Liver (tissue), 7 donors: ENCODE measurements at regions not wholly inside any gene's neighbourhood (a gene's known extent, or its start where the extent isn't known, plus 50 kb on each side); places are given as distances from the start of the nearest gene placed in this dataset.
A peak's percentile ranks its signal among the peaks of the same experiment; 100 is the strongest.

Experiments used
- DNase-seq: peaks from one replicate; pipeline ENCODE4 v3.0.0-alpha.2; 2017; ENCODE audit warnings: low spot score
- H3K27ac ChIP-seq, 2 donors: one replicate each; pipeline ENCODE4 v1.7.0; 2013; ENCODE audit warnings: inconsistent platforms in 2 of 2, low read length in 2 of 2, control low read depth in 1 of 2, low read depth in 1 of 2, mild to moderate bottlenecking in 1 of 2
- H3K27me3 ChIP-seq, 4 donors: one replicate each; pipeline versions ENCODE4 v1.6.1 to v1.7.0; 2013; ENCODE audit warnings: low read length in 3 of 4, inconsistent platforms in 1 of 4, mild to moderate bottlenecking in 1 of 4, moderate library complexity in 1 of 4; ENCODE audit not compliant: control insufficient read depth in 4 of 4, insufficient read depth in 4 of 4
- H3K36me3 ChIP-seq, 4 donors: one replicate each; pipeline versions ENCODE4 v1.6.1 to v1.7.0; 2013; ENCODE audit warnings: low read length in 3 of 4, mild to moderate bottlenecking in 3 of 4, low read depth in 1 of 4, moderate library complexity in 1 of 4; ENCODE audit not compliant: control insufficient read depth in 4 of 4, insufficient read depth in 3 of 4
- H3K4me1 ChIP-seq, 4 donors: one replicate each; pipeline versions ENCODE4 v1.6.1 to v1.7.0; 2013; ENCODE audit warnings: low read length in 3 of 4, mild to moderate bottlenecking in 3 of 4, moderate library complexity in 1 of 4; ENCODE audit not compliant: control insufficient read depth in 4 of 4, insufficient read depth in 4 of 4
- H3K4me3 ChIP-seq, 3 donors: one replicate each; pipeline versions ENCODE4 v1.6.1 to v1.7.0; 2013; ENCODE audit warnings: low read length in 3 of 3, control low read depth in 1 of 3, low read depth in 1 of 3, mild to moderate bottlenecking in 1 of 3
- H3K9ac ChIP-seq, 2 donors: one replicate each; pipeline ENCODE4 v1.7.0; 2013; ENCODE audit warnings: low read length in 2 of 2, mild to moderate bottlenecking in 2 of 2, moderate library complexity in 2 of 2, control low read depth in 1 of 2, low read depth in 1 of 2
- H3K9me3 ChIP-seq, 4 donors: one replicate each; pipeline versions ENCODE4 v1.6.1 to v1.7.0; 2013; ENCODE audit warnings: low read length in 3 of 4; ENCODE audit not compliant: control insufficient read depth in 4 of 4
- FOXA1 ChIP-seq: IDR thresholded peaks from 2 replicates; pipeline ENCODE4 v1.6.1; 2016; ENCODE audit warnings: antibody characterized with exemption
- FOXA2 ChIP-seq: IDR thresholded peaks from 2 replicates; pipeline ENCODE4 v1.6.1; 2016; ENCODE audit warnings: antibody characterized with exemption
- HNF4A ChIP-seq, 2 donors: conservative IDR thresholded peaks; 2 replicates each; pipeline ENCODE4 v1.6.1; 2016; ENCODE audit warnings: antibody characterized with exemption in 2 of 2, mild to moderate bottlenecking in 2 of 2
- JUND ChIP-seq, 2 donors: IDR thresholded peaks; 2 replicates each; pipeline ENCODE4 v1.6.1; 2016; ENCODE audit warnings: antibody characterized with exemption in 2 of 2
- NR2F2 ChIP-seq: IDR thresholded peaks from 2 replicates; pipeline ENCODE4 v1.6.1; 2016; ENCODE audit warnings: antibody characterized with exemption
- RXRA ChIP-seq, 2 donors: IDR thresholded peaks; 2 replicates each; pipeline ENCODE4 v1.6.1; 2017 to 2018; ENCODE audit warnings: antibody characterized with exemption in 2 of 2, mild to moderate bottlenecking in 1 of 2
- SP1 ChIP-seq: IDR thresholded peaks from 2 replicates; pipeline ENCODE4 v1.6.1; 2018; ENCODE audit warnings: antibody characterized with exemption, mild to moderate bottlenecking
- TAF1 ChIP-seq: conservative IDR thresholded peaks from 2 replicates; pipeline ENCODE4 v1.6.1; 2016; ENCODE audit warnings: antibody characterized with exemption, mild to moderate bottlenecking
- YY1 ChIP-seq: IDR thresholded peaks from 2 replicates; pipeline ENCODE4 v1.6.1; 2016; ENCODE audit warnings: antibody characterized with exemption, mild to moderate bottlenecking
- ZBTB33 ChIP-seq: IDR thresholded peaks from 2 replicates; pipeline ENCODE4 v1.6.1; 2016; ENCODE audit warnings: antibody characterized with exemption
- WGBS: extraction: QIAGEN DNeasy Blood & Tissue Kit; methylation state at CpG from one replicate; pipeline ENCODE4 v1.1.7; 2013; 5-methylcytosine and 5-hydroxymethylcytosine counted together
- TF ChIP-seq, protein P1 (sequence below): IDR thresholded peaks from 2 replicates; pipeline ENCODE4 v1.6.1; 2016; ENCODE audit warnings: antibody characterized with exemption, mild to moderate bottlenecking
- TF ChIP-seq, protein P2 (sequence below): IDR thresholded peaks from 2 replicates; pipeline ENCODE4 v1.6.1; 2016; ENCODE audit warnings: antibody characterized with exemption
- donor health status: healthy.
- donor health status: healthy.
- donor health status: healthy.
- donor health status: healthy.

DNA sequence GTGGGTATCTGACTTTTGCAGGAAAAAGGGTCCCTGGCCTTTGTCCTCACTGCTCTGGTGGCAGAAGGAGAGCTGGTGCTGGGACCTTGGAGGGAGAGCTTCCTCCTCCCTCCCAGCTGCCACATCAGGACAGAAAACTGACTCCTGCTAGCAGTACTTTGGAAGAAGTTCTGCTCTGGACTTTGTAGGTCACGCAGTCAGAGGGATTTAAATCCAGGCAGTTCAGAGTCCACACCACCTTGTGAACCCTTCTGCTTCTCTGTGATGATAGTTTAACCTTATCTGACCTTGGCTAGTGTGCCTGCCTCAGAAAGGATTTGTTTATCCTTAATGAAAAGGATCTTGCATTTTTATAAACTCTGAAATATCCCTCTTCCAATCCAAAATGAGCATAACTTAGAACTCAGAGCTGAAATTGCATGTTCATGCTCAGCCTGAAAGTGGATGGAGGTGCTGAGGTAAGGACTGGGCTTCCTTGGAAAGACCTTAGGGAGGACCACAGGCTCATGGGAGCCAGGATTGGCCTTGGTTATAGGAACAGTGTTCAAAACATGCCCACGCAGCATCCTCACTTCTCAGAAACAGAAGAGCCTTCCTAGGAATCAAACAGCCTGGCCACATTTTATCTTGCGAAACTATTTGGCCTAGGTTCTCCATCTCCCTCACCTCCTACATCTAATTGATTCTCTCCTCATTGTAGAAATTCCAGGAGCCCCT lies 123.9 kb upstream of the SASH1 start:
- Histone ChIP-seq H3K4me3 (no peak overlapping the region), H3K27ac (no peak overlapping the region), H3K4me1 (peaks cover 3 to 6% (median 5%) of the 10 kb centered on the region in 4 donors), H3K27me3 (no peaks in the 10 kb centered on the region), H3K36me3 (no peaks in the 10 kb centered on the region), H3K9me3 (no peaks in the 10 kb centered on the region), H3K9ac (no peak overlapping the region)
- TF ChIP-seq NR2F2 = peak; percentile 90
- TF ChIP-seq FOXA1 = no peak
- TF ChIP-seq ZBTB33 = no peak
- peak; percentile 71 to 74 for TF ChIP-seq HNF4A (conservative IDR thresholded peaks at IDR 0.05)
- TF ChIP-seq, protein P1, sequence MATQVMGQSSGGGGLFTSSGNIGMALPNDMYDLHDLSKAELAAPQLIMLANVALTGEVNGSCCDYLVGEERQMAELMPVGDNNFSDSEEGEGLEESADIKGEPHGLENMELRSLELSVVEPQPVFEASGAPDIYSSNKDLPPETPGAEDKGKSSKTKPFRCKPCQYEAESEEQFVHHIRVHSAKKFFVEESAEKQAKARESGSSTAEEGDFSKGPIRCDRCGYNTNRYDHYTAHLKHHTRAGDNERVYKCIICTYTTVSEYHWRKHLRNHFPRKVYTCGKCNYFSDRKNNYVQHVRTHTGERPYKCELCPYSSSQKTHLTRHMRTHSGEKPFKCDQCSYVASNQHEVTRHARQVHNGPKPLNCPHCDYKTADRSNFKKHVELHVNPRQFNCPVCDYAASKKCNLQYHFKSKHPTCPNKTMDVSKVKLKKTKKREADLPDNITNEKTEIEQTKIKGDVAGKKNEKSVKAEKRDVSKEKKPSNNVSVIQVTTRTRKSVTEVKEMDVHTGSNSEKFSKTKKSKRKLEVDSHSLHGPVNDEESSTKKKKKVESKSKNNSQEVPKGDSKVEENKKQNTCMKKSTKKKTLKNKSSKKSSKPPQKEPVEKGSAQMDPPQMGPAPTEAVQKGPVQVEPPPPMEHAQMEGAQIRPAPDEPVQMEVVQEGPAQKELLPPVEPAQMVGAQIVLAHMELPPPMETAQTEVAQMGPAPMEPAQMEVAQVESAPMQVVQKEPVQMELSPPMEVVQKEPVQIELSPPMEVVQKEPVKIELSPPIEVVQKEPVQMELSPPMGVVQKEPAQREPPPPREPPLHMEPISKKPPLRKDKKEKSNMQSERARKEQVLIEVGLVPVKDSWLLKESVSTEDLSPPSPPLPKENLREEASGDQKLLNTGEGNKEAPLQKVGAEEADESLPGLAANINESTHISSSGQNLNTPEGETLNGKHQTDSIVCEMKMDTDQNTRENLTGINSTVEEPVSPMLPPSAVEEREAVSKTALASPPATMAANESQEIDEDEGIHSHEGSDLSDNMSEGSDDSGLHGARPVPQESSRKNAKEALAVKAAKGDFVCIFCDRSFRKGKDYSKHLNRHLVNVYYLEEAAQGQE = no peak
- no peak for TF ChIP-seq JUND (IDR thresholded peaks at IDR 0.05)
- TF ChIP-seq, protein P2, sequence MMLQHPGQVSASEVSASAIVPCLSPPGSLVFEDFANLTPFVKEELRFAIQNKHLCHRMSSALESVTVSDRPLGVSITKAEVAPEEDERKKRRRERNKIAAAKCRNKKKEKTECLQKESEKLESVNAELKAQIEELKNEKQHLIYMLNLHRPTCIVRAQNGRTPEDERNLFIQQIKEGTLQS = no peak
- no peak for TF ChIP-seq YY1
- TF ChIP-seq TAF1 = no peak
- peak; percentile 32 to 67 for TF ChIP-seq RXRA (IDR thresholded peaks at IDR 0.05)
- no peak for TF ChIP-seq SP1
- 53% methylated on average over 3 of the region's 3 CpGs for WGBS
- DNase-seq = no peak

DNA sequence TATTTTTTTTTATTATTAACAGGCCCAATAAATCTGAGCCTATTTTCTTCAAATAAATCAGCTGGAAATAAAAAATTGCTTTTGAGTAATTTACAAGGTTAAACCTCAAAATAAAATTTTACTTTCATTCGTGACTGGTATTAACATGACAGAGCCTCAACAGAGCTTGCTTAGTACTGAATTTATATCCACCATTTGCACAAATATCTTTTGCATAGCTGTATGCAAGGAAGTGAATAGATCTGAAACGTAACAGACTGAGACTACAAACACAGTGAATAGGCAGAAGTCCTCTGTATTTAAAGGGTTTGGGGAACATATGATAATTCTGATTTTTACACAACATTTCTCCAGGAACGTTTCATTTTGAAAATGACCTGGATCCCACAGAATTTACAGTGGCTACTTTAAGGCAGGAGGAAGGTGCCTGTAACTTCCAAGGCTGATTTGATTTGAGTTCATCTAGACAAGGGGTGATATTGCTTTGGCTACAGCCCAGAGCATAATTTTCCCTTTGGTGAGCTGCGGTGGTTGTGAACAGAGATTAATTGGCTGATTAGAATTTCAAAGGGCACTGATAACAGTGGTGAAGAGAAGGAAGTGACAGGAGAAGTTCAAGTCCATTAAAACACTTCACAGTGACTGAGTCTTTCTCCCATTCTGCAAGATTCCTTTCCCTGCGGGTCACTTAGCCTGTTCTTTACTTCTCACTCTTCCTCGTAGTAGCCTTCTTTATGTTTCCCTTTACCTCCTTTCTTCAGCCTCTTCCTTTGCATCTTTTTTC lies 121.2 kb upstream of the SASH1 start:
- no peak overlapping the region for H3K9ac ChIP-seq
- 62% methylated on average over 6 of the region's 6 CpGs for WGBS

More for the DNA sequence above, 121.2 kb upstream of the SASH1 start:
- H3K9me3 ChIP-seq = no peaks in the 10 kb centered on the region
- TF ChIP-seq SP1 (no peak), FOXA2 (no peak), NR2F2 (no peak)
- H3K27ac ChIP-seq = no peak overlapping the region
- no peaks in the 10 kb centered on the region for H3K36me3 ChIP-seq
- DNase-seq = no peak
- no peak overlapping the region for H3K4me3 ChIP-seq
- no peaks in the 10 kb centered on the region for H3K27me3 ChIP-seq
- peaks cover 3 to 6% (median 5%) of the 10 kb centered on the region in 4 donors for H3K4me1 ChIP-seq
